ENCODE measurements at regions not wholly inside any gene's neighbourhood (a gene's known extent, or its start where the extent isn't known, plus 50 kb on each side); places are given as distances from the start of the nearest gene placed in this dataset.

GRCh38 chr4:60506061-60506460 is 694.1 kb upstream of the ADGRL3 start:
- TF ChIP-seq CTCF (IDR thresholded peaks at IDR 0.05): no peak
- no peak for TF ChIP-seq POLR2A (IDR thresholded peaks at IDR 0.05)

Data from Peyer's patch (tissue), 4 donors.